Psoas muscle (tissue), 7 donors: ENCODE measurements at regions not wholly inside any gene's neighbourhood (a gene's known extent, or its start where the extent isn't known, plus 50 kb on each side); places are given as distances from the start of the nearest gene placed in this dataset.

Experiments
- ATAC-seq, 4 donors: fragments of 200-7000 bp; cut with Tn5 transposase; one replicate each; pipeline ENCODE4 v1.9.1; 2020; ENCODE audit warnings: moderate library complexity in 3 of 4, mild to moderate bottlenecking in 2 of 4
- DNase-seq, 2 donors: peaks; one replicate each; pipeline ENCODE4 v3.0.0-alpha.2; 2020
- H3K27ac ChIP-seq: fragments of 200-600 bp; one replicate; pipeline ENCODE4 v1.8.0; 2022
- H3K27me3 ChIP-seq, 3 donors: fragments of 200-600 bp in 1 of 3; one replicate each; pipeline versions ENCODE4 v1.6.1 to v1.8.0; 2013 to 2022; ENCODE audit warnings: low read length in 2 of 3, mild to moderate bottlenecking in 2 of 3, moderate library complexity in 1 of 3; ENCODE audit not compliant: insufficient read depth in 3 of 3
- H3K36me3 ChIP-seq, 2 donors: fragments of 200-600 bp in 1 of 2; one replicate each; pipeline versions ENCODE4 v1.6.1 to v1.8.0; 2013 to 2022; ENCODE audit warnings: low read depth in 1 of 2, mild to moderate bottlenecking in 1 of 2, moderate library complexity in 1 of 2; ENCODE audit not compliant: insufficient read depth in 1 of 2
- H3K4me1 ChIP-seq: fragments of 200-600 bp; one replicate; pipeline ENCODE4 v1.8.0; 2022
- H3K4me3 ChIP-seq: fragments of 200-600 bp; one replicate; pipeline ENCODE4 v1.8.0; 2022; ENCODE audit warnings: mild to moderate bottlenecking
- H3K9me3 ChIP-seq: fragments of 200-600 bp; one replicate; pipeline ENCODE4 v1.8.0; 2022
- CTCF ChIP-seq: fragments of 200-600 bp; IDR thresholded peaks from one replicate; pipeline ENCODE4 v1.8.0; 2022; ENCODE audit warnings: antibody characterized with exemption
- WGBS, 3 donors: extraction: QIAGEN DNeasy Blood & Tissue Kit; methylation state at CpG; one replicate each; pipeline versions ENCODE4 v1.1.6 to v1.1.7; 2013; 5-methylcytosine and 5-hydroxymethylcytosine counted together
- intact Hi-C, 2 donors: fragments of 100-400 bp; cut with DNase I; formaldehyde crosslinking; loops; one replicate each; pipeline versions ENCODE4 v1.11.0 to v1.14.2; 2022
- donor health status: healthy with polysubstance abuse.
- donor health status: DM: no; HTN: no; CAD: no; lungs with moderate emphysema.
- donor health status: Bipolar disorder and iron deficiency.
- donor health status: healthy.
- donor health status: DM: yes; HTN: yes; CAD: no.
- donor health status: DM: no; HTN: no; CAD: no.
- donor health status: DM: yes; HTN: yes; CAD: no.

GRCh38 chr2:24409700-24410556 lies 49.6 kb upstream of the ITSN2 start:
- DNase-seq, result no peak
- Histone ChIP-seq H3K27ac (no peak overlapping the region), H3K9me3 (no peaks in the 10 kb centered on the region), H3K4me3 (peak overlapping the region; percentile 23), H3K27me3 (no peaks in the 10 kb centered on the region), H3K4me1 (peaks cover 14% of the 10 kb centered on the region), H3K36me3 (no peaks in the 10 kb centered on the region)
- 29 to 34% (median 30%) methylated on average over 13 of the region's 13 CpGs for WGBS, 3 donors
- intact Hi-C loops, result loop anchor here (2.0 to 10.0 kb wide), 3 partner anchors 49 to 417 kb away; no protein-coding TSS in a partner anchor
- peak; percentile 87 for TF ChIP-seq CTCF
- peak; percentile 84 to 95 (median 89) for ATAC-seq
